ENCODE measurements at regions not wholly inside any gene's neighbourhood (a gene's known extent, or its start where the extent isn't known, plus 50 kb on each side); places are given as distances from the start of the nearest gene placed in this dataset.

DNA sequence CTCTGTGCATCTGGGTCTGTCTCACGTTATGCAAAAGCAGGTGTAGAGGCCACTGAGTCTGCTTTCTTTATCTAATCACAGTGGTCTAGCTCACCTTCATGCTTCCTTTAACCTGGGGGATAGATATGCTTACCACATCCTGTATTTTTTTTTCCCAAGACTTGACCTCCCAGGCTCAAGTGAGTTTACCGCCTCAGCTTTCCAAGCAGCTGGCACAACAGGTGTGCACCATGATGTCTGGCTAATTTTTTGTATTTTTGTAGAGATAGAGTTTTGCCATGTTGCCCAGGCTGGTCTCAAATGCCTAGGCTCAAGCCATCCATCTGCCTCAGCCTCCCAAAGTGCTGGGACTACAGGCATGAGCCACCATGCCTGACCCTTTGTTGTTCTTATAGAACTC, 236.0 kb downstream of the ATP23 start:
- Histone ChIP-seq H3K4me1 (ENCODE audit: control insufficient read depth in 1 of 2, low read depth in 2 of 2) (no peaks in the 10 kb centered on the region), H3K36me3 (no peaks in the 10 kb centered on the region), H3K4me3 (no peak overlapping the region), H3K9me3 (no peaks in the 10 kb centered on the region), H3K27me3 (replicated peaks; ENCODE audit: insufficient read depth) (no peaks in the 10 kb centered on the region), H3K27ac (no peak overlapping the region)
- TF ChIP-seq, protein P1, sequence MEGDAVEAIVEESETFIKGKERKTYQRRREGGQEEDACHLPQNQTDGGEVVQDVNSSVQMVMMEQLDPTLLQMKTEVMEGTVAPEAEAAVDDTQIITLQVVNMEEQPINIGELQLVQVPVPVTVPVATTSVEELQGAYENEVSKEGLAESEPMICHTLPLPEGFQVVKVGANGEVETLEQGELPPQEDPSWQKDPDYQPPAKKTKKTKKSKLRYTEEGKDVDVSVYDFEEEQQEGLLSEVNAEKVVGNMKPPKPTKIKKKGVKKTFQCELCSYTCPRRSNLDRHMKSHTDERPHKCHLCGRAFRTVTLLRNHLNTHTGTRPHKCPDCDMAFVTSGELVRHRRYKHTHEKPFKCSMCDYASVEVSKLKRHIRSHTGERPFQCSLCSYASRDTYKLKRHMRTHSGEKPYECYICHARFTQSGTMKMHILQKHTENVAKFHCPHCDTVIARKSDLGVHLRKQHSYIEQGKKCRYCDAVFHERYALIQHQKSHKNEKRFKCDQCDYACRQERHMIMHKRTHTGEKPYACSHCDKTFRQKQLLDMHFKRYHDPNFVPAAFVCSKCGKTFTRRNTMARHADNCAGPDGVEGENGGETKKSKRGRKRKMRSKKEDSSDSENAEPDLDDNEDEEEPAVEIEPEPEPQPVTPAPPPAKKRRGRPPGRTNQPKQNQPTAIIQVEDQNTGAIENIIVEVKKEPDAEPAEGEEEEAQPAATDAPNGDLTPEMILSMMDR (IDR thresholded peaks at IDR 0.05) = no peak
- no peak for DNase-seq (ENCODE audit: low spot score)
- no peak for ATAC-seq (ENCODE audit: insufficient number of reproducible peaks, low FRiP score, low read depth)

DNA sequence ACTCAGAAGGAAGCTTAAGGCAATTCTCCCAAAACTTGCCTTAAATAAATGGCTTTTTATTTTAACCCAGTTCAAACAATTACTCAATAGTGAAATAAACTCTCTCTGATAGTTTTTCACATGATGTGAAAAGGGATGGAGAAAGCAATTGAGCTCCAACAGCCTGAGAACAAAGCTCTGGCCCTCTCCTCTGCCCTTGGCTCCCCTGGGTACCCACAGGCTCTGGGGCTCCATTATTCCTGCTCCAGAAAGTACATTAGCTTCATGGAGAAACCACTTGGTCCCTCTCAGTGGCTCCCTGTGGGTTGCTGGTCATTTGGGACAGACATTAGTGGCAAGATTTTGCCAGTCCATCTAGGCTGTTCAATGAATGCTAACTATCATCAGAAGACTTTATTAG, 242.8 kb downstream of the ATP23 start:
- H3K27me3 ChIP-seq (replicated peaks; ENCODE audit: insufficient read depth) = no peaks in the 10 kb centered on the region
- no peak overlapping the region for H3K4me3 ChIP-seq
- H3K9me3 ChIP-seq = no peaks in the 10 kb centered on the region
- TF ChIP-seq, protein P1 (IDR thresholded peaks at IDR 0.05) = no peak
- DNase-seq (ENCODE audit: low spot score) (no peak), ATAC-seq (ENCODE audit: insufficient number of reproducible peaks, low FRiP score, low read depth) (no peak)
- H3K27ac ChIP-seq = no peak overlapping the region
- H3K4me1 ChIP-seq (ENCODE audit: control insufficient read depth in 1 of 2, low read depth in 2 of 2) = no peaks in the 10 kb centered on the region
- H3K36me3 ChIP-seq = no peaks in the 10 kb centered on the region

DNA sequence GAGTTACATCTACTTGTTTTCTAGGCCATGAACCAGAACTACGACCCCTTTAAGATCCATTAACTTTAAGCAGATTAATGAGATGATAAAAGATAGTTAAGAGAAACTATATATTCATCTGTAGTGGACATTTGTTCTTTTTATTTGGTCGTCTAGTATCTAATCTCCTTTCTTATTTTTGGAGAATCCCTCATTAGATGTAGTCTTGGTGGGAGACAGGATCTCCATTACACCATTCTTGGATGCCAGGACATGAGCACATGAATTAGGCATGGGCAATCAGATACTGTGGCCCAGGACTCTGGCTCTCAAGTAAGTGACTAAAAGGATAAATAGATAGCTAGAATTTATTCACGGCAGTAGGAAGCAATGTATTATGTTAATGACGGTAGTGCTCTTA, 245.0 kb downstream of the ATP23 start:
- DNase-seq (ENCODE audit: low spot score) (no peak), ATAC-seq (ENCODE audit: insufficient number of reproducible peaks, low FRiP score, low read depth) (no peak)
- Histone ChIP-seq H3K9me3 (no peaks in the 10 kb centered on the region), H3K4me3 (no peak overlapping the region), H3K27ac (no peak overlapping the region), H3K4me1 (ENCODE audit: control insufficient read depth in 1 of 2, low read depth in 2 of 2) (no peaks in the 10 kb centered on the region), H3K36me3 (no peaks in the 10 kb centered on the region), H3K27me3 (replicated peaks; ENCODE audit: insufficient read depth) (no peaks in the 10 kb centered on the region)
- TF ChIP-seq, protein P1 (IDR thresholded peaks at IDR 0.05) = no peak

DNA sequence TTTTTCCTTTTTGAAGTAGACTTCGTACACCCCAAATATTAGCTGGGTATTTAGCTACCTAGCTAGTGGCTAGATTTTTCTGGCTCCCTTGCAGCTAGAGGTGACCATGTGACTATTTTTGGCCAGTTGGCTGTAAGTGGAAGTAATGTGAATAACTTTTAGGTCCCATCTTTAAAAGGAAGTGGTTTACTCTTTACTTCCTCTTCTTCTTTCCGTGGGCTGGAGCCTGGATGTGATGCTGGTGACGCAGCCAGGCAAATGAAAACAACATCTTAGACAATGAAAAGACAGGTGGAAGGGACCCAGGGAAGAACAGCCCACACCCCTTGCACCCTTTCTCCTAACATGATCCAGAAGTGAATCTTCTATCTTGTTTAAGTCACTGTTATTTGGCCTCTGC, 245.5 kb downstream of the ATP23 start:
- H3K27ac ChIP-seq = no peak overlapping the region
- ATAC-seq (ENCODE audit: insufficient number of reproducible peaks, low FRiP score, low read depth) = no peak
- H3K36me3 ChIP-seq = no peaks in the 10 kb centered on the region
- no peaks in the 10 kb centered on the region for H3K27me3 ChIP-seq (replicated peaks; ENCODE audit: insufficient read depth)
- H3K9me3 ChIP-seq = no peaks in the 10 kb centered on the region
- no peak for DNase-seq (ENCODE audit: low spot score)
- H3K4me1 ChIP-seq (ENCODE audit: control insufficient read depth in 1 of 2, low read depth in 2 of 2) = no peaks in the 10 kb centered on the region
- TF ChIP-seq, protein P1 (IDR thresholded peaks at IDR 0.05) = no peak
- no peak overlapping the region for H3K4me3 ChIP-seq

DNA sequence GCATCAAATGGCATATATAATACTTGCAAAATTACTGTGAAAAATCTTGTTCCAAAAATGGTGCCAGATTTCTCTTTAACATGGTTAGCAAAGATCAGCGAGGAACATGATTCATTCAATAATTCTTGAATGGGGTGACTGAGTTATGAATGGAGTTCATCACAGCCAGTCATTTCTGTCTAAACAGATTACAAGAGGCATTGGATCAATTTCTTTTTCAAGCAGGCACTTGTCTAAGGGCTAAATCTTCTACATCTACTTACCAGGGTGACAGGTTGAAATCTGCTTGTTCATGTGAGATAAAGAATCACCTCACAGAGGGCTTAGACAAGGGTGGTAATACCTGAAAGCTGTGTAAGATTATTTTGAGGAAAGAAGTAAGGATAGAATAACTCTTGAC, 247.7 kb downstream of the ATP23 start:
- TF ChIP-seq, protein P1 (IDR thresholded peaks at IDR 0.05) = no peak
- no peaks in the 10 kb centered on the region for H3K4me1 ChIP-seq (ENCODE audit: control insufficient read depth in 1 of 2, low read depth in 2 of 2)

More for the DNA sequence above, 247.7 kb downstream of the ATP23 start:
- H3K4me3 ChIP-seq = no peak overlapping the region
- no peaks in the 10 kb centered on the region for H3K9me3 ChIP-seq
- ATAC-seq (ENCODE audit: insufficient number of reproducible peaks, low FRiP score, low read depth) (no peak), DNase-seq (ENCODE audit: low spot score) (no peak)
- H3K36me3 ChIP-seq = no peaks in the 10 kb centered on the region
- H3K27me3 ChIP-seq (replicated peaks; ENCODE audit: insufficient read depth) = no peaks in the 10 kb centered on the region
- H3K27ac ChIP-seq = no peak overlapping the region

All from thoracic aorta (tissue), 2 donors.